Coronary artery (tissue), 2 donors: ENCODE measurements at regions not wholly inside any gene's neighbourhood (a gene's known extent, or its start where the extent isn't known, plus 50 kb on each side); places are given as distances from the start of the nearest gene placed in this dataset.

Experiments used
- DNase-seq: peaks from one replicate; pipeline ENCODE4 v3.0.0-alpha.2; 2017; ENCODE audit warnings: low spot score
- H3K27ac ChIP-seq, 2 donors: fragments of 200-600 bp; sonication (generic); one replicate each; pipeline ENCODE4 v1.5.1; 2016 to 2019
- H3K4me3 ChIP-seq: fragments of 200-600 bp; sonication (generic); 2 replicates; pipeline ENCODE4 v1.5.1; 2016; ENCODE audit warnings: mild to moderate bottlenecking, moderate library complexity
- TF ChIP-seq, protein P1 (sequence below): fragments of 200-600 bp; sonication (generic); IDR thresholded peaks from one replicate; pipeline ENCODE4 v1.5.1; 2019; ENCODE audit warnings: antibody characterized with exemption

DNA sequence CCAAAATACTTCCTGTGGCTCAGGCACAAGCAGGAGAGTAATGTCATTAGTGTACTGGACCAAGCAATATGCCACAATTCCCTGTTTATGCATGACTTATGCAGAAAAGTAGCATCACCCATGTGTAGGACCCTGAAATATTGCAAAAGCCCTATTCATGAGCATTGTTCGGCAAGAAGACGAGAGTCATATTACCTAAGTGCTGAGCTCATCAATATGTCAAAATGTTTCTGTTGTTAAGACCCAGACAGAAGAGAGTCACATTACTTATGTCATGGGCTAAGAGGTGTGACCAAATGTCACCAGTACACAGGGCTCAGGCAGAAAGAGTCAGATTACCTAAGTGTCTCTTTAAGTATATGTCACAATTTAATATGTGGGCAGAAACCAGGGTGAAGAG is 1172.6 kb upstream of the AMELY start:
- Histone ChIP-seq H3K4me3 (no peak overlapping the region), H3K27ac (no peak overlapping the region)
- TF ChIP-seq, protein P1, sequence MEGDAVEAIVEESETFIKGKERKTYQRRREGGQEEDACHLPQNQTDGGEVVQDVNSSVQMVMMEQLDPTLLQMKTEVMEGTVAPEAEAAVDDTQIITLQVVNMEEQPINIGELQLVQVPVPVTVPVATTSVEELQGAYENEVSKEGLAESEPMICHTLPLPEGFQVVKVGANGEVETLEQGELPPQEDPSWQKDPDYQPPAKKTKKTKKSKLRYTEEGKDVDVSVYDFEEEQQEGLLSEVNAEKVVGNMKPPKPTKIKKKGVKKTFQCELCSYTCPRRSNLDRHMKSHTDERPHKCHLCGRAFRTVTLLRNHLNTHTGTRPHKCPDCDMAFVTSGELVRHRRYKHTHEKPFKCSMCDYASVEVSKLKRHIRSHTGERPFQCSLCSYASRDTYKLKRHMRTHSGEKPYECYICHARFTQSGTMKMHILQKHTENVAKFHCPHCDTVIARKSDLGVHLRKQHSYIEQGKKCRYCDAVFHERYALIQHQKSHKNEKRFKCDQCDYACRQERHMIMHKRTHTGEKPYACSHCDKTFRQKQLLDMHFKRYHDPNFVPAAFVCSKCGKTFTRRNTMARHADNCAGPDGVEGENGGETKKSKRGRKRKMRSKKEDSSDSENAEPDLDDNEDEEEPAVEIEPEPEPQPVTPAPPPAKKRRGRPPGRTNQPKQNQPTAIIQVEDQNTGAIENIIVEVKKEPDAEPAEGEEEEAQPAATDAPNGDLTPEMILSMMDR: no peak
- no peak for DNase-seq

DNA sequence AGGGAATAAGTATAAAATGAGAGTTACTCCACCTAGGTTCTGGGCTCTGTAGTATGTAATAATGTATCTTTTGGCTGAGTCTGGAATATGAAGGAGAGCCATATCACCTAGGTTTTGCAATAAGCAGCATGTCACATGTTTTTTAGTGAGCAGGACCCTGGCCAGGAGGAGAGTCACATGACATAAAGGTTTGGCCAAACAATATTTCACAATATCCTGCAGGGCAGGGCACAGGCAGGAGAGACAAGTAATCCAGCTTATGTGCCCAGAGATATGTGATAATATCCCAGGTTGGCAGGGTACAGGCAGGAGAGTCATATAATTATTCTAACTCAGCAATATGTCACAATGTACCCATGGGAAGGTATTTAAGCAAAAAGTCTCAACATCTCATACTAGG is 1169.6 kb upstream of the AMELY start:
- H3K27ac ChIP-seq: no peak overlapping the region
- H3K4me3 ChIP-seq: no peak overlapping the region
- TF ChIP-seq, protein P1: no peak
- no peak for DNase-seq

DNA sequence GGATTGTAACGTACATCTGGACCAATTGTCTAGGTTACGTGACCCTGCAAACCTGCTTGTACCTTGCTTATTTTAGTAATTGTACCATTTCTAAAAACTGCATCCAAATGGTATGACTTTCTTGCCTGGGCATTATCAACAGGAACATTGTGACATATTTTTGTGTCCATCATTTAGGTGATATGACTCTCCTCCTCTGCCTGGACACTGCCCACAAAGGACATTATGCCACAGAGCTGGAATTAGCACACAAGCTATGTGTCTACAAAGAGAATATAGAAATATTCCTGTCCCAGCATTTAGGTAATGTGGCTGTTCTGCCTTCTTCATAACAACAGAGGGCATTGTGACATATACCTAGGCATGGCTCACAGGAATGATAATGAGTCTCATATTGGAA is 1153.7 kb upstream of the AMELY start:
- no peak for DNase-seq
- TF ChIP-seq, protein P1: no peak

DNA sequence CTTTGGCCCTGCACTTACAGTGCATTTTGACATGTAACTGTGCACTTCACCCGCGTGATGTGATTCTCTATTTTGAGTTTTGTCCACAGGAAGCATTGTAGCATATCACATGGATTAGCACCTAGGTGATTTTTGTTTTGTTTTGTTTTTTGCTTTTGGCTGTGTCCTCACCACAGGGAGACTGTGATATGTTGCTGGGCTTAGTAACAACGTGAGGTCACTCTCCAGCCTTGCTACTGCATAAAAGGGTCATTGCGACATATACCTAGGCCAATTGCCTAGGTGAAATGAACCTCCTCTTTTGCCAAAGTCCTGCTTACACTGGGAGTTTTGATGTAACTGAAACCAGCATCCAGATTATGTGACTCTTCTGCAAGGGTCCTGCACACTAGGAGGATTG is 1152.9 kb upstream of the AMELY start:
- TF ChIP-seq, protein P1: no peak
- DNase-seq: no peak
- Histone ChIP-seq H3K27ac (no peak overlapping the region), H3K4me3 (no peak overlapping the region)

More for the DNA sequence above, 1153.7 kb upstream of the AMELY start:
- Histone ChIP-seq H3K27ac (no peak overlapping the region), H3K4me3 (no peak overlapping the region)

DNA sequence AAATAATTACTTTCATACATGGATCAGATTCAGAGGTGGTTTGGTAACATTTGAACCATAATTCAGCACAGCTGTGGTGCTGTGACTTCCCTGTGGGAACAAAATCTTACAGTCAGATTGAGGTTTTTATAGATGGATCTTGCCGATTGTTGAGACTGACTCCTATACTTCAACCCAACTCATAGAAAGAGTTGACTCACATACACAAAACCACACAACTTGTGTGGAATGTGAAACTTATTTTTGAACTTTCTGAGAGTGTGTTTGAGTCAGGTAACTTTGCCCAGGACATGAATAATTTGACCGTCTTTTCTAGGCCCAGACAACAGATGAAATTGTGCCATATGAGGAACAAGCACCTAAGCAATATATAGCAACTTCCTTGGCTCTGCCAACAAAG is 1152.4 kb upstream of the AMELY start:
- TF ChIP-seq, protein P1: no peak
- H3K4me3 ChIP-seq: no peak overlapping the region
- no peak for DNase-seq
- no peak overlapping the region for H3K27ac ChIP-seq

DNA sequence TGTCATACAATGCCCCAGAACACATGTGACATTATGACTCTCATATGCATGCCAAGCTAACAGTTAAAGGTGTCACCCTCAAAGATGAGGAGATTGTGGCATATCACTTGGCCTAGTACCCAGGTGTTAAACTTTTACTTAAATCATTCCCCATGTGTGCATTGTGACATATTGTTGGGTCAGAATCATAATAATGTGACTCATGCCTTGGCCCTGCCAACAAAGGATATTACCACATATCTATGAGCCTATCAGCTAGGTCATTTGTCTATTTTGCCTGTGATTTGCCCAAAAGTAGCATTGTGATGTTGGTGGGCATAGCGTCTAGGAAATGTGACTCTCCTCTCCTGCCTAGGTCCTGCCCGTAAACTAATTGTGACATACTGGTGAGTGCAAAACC is 1147.1 kb upstream of the AMELY start:
- TF ChIP-seq, protein P1: no peak
- Histone ChIP-seq H3K4me3 (no peak overlapping the region), H3K27ac (no peak overlapping the region)
- DNase-seq: no peak

DNA sequence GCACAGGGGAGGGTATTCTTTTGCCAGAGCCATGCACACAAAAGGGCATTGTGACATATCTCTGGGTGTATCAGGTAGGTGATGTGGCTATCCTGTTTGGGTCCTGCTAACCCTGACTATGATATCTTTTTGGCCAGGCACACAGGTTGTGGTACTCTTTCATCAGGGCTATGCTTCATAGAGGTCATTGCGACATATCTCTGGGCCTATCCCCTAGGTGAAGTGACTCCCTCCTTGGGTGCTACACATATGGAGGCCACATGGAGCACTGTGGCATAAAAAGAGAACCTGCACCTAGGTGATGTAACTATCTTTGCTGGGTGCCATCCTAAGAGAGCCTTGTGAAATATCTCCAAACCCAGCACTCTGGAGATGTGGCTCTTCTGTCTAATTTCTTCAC is 1139.8 kb upstream of the AMELY start:
- TF ChIP-seq, protein P1: no peak
- Histone ChIP-seq H3K27ac (no peak overlapping the region), H3K4me3 (no peak overlapping the region)
- DNase-seq: no peak
